ENCODE measurements at regions not wholly inside any gene's neighbourhood (a gene's known extent, or its start where the extent isn't known, plus 50 kb on each side); places are given as distances from the start of the nearest gene placed in this dataset.

DNA sequence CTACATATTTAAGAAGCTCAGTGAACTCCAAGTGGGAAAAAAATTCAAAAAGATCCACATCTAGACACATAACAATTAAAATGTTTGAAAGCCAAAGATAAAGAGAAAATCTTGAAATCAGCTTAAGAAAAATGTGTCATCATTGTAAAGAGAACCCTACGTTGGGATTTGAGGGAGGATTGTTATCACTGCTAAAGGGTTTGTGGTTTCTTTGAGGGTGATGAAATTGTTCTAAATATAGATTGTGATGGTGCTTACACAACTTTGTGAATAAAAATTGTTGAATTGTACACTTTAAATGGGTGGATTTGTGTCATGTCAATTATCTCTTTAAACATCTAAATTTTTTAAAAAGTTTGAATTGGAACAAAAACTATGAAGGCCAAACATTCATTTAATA, 92.2 kb upstream of the ADAMTS19 start:
- no peak for DNase-seq (ENCODE audit: low spot score)
- in situ Hi-C loops (cut with MboI; ENCODE audit: low sequenced_read_pairs, unreplicated experiment): no loop called here
- TF ChIP-seq, protein P1, sequence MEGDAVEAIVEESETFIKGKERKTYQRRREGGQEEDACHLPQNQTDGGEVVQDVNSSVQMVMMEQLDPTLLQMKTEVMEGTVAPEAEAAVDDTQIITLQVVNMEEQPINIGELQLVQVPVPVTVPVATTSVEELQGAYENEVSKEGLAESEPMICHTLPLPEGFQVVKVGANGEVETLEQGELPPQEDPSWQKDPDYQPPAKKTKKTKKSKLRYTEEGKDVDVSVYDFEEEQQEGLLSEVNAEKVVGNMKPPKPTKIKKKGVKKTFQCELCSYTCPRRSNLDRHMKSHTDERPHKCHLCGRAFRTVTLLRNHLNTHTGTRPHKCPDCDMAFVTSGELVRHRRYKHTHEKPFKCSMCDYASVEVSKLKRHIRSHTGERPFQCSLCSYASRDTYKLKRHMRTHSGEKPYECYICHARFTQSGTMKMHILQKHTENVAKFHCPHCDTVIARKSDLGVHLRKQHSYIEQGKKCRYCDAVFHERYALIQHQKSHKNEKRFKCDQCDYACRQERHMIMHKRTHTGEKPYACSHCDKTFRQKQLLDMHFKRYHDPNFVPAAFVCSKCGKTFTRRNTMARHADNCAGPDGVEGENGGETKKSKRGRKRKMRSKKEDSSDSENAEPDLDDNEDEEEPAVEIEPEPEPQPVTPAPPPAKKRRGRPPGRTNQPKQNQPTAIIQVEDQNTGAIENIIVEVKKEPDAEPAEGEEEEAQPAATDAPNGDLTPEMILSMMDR (IDR thresholded peaks at IDR 0.05; ENCODE audit: borderline replicate concordance, control extremely low read depth, extremely low read depth, insufficient read depth, missing control alignments): no peak

DNA sequence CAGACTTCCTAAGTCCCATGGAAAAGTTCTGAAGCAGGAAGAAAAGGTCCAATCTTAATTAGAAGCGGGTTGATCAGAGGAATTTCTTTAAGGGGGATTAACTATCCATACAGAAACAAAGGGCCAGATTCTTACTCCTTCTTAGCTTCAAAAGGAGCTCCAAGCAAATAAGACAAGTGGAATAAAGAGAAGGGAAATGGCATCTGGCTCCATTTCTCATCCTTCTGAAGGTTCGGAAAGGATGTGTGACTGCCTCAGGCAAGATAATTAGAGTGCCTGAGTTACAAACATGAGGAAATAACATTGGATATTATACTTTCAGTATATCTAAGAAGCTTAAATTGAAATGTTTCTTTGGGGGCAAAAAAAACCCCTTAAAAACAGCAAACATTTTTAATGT, 88.1 kb upstream of the ADAMTS19 start:
- TF ChIP-seq, protein P1 (IDR thresholded peaks at IDR 0.05; ENCODE audit: borderline replicate concordance, control extremely low read depth, extremely low read depth, insufficient read depth, missing control alignments): no peak
- no peak for DNase-seq (ENCODE audit: low spot score)
- in situ Hi-C loops (cut with MboI; ENCODE audit: low sequenced_read_pairs, unreplicated experiment): no loop called here

GRCh38 chr5:129377504-129377903, 82.6 kb upstream of the ADAMTS19 start:
- in situ Hi-C loops (cut with MboI; ENCODE audit: low sequenced_read_pairs, unreplicated experiment): no loop called here
- DNase-seq (ENCODE audit: low spot score): no peak
- TF ChIP-seq, protein P1 (IDR thresholded peaks at IDR 0.05; ENCODE audit: borderline replicate concordance, control extremely low read depth, extremely low read depth, insufficient read depth, missing control alignments): no peak

- DNase-seq (ENCODE audit: low spot score): no peak
- in situ Hi-C loops (cut with MboI; ENCODE audit: low sequenced_read_pairs, unreplicated experiment): no loop called here
- TF ChIP-seq, protein P1 (IDR thresholded peaks at IDR 0.05; ENCODE audit: borderline replicate concordance, control extremely low read depth, extremely low read depth, insufficient read depth, missing control alignments): no peak
Measured at GRCh38 chr5:129378961-129379360, 81.1 kb upstream of the ADAMTS19 start.

GRCh38 chr5:129379406-129379805, 80.7 kb upstream of the ADAMTS19 start:
- DNase-seq (ENCODE audit: low spot score): no peak
- TF ChIP-seq, protein P1 (IDR thresholded peaks at IDR 0.05; ENCODE audit: borderline replicate concordance, control extremely low read depth, extremely low read depth, insufficient read depth, missing control alignments): no peak
- in situ Hi-C loops (cut with MboI; ENCODE audit: low sequenced_read_pairs, unreplicated experiment): no loop called here

DNA sequence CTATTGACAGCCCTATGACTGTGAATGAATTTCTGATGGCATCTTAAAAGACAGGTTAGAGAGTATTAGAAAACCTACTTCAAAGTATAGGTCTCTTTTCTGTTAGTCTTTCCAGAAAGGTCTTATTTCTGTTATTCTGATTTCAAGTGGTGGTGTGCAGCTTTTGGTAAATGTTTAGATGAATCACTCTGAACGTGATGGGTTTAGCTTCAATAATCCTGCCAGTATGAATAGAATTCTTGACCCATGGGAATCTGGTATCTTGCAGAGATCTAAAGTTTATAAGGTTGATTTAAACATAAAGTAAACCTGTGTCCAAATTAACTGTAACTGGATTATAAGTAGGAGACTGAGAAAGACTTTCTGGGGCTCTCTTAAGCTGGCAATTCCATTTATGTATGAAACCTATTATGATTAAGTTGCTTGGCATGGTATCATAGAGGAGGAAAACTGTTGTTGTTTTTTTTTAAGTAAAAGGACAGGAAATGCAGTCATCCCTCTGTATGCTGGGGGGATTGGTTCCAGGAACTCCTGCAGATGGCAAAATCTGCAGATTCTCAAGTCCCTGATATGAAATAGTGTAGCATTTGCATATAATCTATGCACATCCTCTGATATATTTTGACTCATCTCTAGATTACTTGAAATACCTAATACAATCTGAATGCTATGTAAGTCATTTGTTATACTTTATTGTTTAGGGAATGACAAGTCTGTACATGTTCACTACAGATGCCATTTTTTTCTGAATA, 77.0 kb upstream of the ADAMTS19 start:
- TF ChIP-seq, protein P1 (IDR thresholded peaks at IDR 0.05; ENCODE audit: borderline replicate concordance, control extremely low read depth, extremely low read depth, insufficient read depth, missing control alignments): no peak
- DNase-seq (ENCODE audit: low spot score): no peak
- in situ Hi-C loops (cut with MboI; ENCODE audit: low sequenced_read_pairs, unreplicated experiment): no loop called here

All from GM13976 (cell line).